Activated naive CD4-positive, alpha-beta T cell (primary cell): ENCODE measurements at regions not wholly inside any gene's neighbourhood (a gene's known extent, or its start where the extent isn't known, plus 50 kb on each side); places are given as distances from the start of the nearest gene placed in this dataset.
"Not testable (repeated sequence)": the region's sequence is repeated elsewhere in the genome, so short reads cannot be mapped to it uniquely, and the experiment has no call there.

ENCODE experiments used
- DNase-seq, 4 experiments: peaks; one replicate each; lab custom pipeline; 2025; lab: John Stamatoyannopoulos, UW

- DNase-seq = no peak
Observed at GRCh38 chr2:2797797-2798196, 466.7 kb upstream of the MYT1L start.

GRCh38 chr2:2796207-2796606 lies 465.1 kb upstream of the MYT1L start:
- no peak for DNase-seq

GRCh38 chr2:2795438-2796091 lies 464.5 kb upstream of the MYT1L start:
- no peak for DNase-seq

GRCh38 chr2:2793925-2794560 lies 463.0 kb upstream of the MYT1L start:
- no peak for DNase-seq

- DNase-seq = no peak
Observed at GRCh38 chr2:2793514-2793913, 462.4 kb upstream of the MYT1L start.

GRCh38 chr2:2791606-2792005 lies 460.5 kb upstream of the MYT1L start:
- no peak for DNase-seq

GRCh38 chr2:2791031-2791430 lies 460.0 kb upstream of the MYT1L start:
- DNase-seq = no peak

GRCh38 chr2:2788076-2788475 lies 457.0 kb upstream of the MYT1L start:
- no peak for DNase-seq

GRCh38 chr2:2787301-2787907 lies 456.3 kb upstream of the MYT1L start:
- DNase-seq = no peak

- DNase-seq = no peak
Observed at GRCh38 chr2:2782007-2782406, 450.9 kb upstream of the MYT1L start.

- DNase-seq = no peak
Observed at GRCh38 chr2:2779727-2780126, 448.7 kb upstream of the MYT1L start.

GRCh38 chr2:2777876-2778275 lies 446.8 kb upstream of the MYT1L start:
- no peak for DNase-seq

GRCh38 chr2:2777213-2777612 lies 446.1 kb upstream of the MYT1L start:
- no peak for DNase-seq

GRCh38 chr2:2775018-2775417 lies 443.9 kb upstream of the MYT1L start:
- DNase-seq = no peak

- no peak for DNase-seq
Observed at GRCh38 chr2:2773692-2774091, 442.6 kb upstream of the MYT1L start.

- DNase-seq = not testable (repeated sequence)
Observed at GRCh38 chr2:2773080-2773479, 442.0 kb upstream of the MYT1L start.

GRCh38 chr2:2771721-2772411 lies 440.8 kb upstream of the MYT1L start:
- no peak for DNase-seq

- DNase-seq = no peak
Observed at GRCh38 chr2:2769481-2770431, 438.7 kb upstream of the MYT1L start.

GRCh38 chr2:2768476-2768875 lies 437.4 kb upstream of the MYT1L start:
- DNase-seq = no peak

- no peak for DNase-seq
Observed at GRCh38 chr2:2767837-2768236, 436.8 kb upstream of the MYT1L start.

GRCh38 chr2:2765839-2766495 lies 434.9 kb upstream of the MYT1L start:
- DNase-seq = no peak
